HG03095 (cell line): ENCODE measurements at regions not wholly inside any gene's neighbourhood (a gene's known extent, or its start where the extent isn't known, plus 50 kb on each side); places are given as distances from the start of the nearest gene placed in this dataset.
A peak's percentile ranks its signal among the peaks of the same experiment; 100 is the strongest.

Experiments used
- ATAC-seq: cut with Tn5 transposase; IDR thresholded peaks from one replicate; pipeline ENCODE4 v1.9.1; 2021; ENCODE audit warnings: moderate library complexity; ENCODE audit not compliant: unreplicated experiment

- ATAC-seq, result no peak
These were observed 179.0 kb upstream of the ADRA1B start for GRCh38 chr5:159737263-159737662.

- no peak for ATAC-seq
These were observed 174.4 kb upstream of the ADRA1B start for GRCh38 chr5:159741829-159742322.

GRCh38 chr5:159743234-159743633 is 173.0 kb upstream of the ADRA1B start:
- ATAC-seq, result no peak

- ATAC-seq, result no peak
These were observed 169.6 kb upstream of the ADRA1B start for GRCh38 chr5:159746707-159747106.

- ATAC-seq, result no peak
These were observed 167.1 kb upstream of the ADRA1B start for GRCh38 chr5:159749146-159749545.

GRCh38 chr5:159750226-159750625 is 166.1 kb upstream of the ADRA1B start:
- no peak for ATAC-seq

GRCh38 chr5:159751459-159751858 is 164.8 kb upstream of the ADRA1B start:
- ATAC-seq, result no peak

- no peak for ATAC-seq
These were observed 163.5 kb upstream of the ADRA1B start for GRCh38 chr5:159752622-159753275.

- no peak for ATAC-seq
These were observed 158.1 kb upstream of the ADRA1B start for GRCh38 chr5:159758189-159758588.

- no peak for ATAC-seq
These were observed 156.4 kb upstream of the ADRA1B start for GRCh38 chr5:159759791-159760290.

- no peak for ATAC-seq
These were observed 153.4 kb upstream of the ADRA1B start for GRCh38 chr5:159762921-159763320.

GRCh38 chr5:159763562-159763961 is 152.7 kb upstream of the ADRA1B start:
- no peak for ATAC-seq

GRCh38 chr5:159764283-159765134 is 151.8 kb upstream of the ADRA1B start:
- ATAC-seq, result no peak

GRCh38 chr5:159765135-159765433 is 151.2 kb upstream of the ADRA1B start:
- no peak for ATAC-seq

- no peak for ATAC-seq
These were observed 150.3 kb upstream of the ADRA1B start for GRCh38 chr5:159765760-159766517.

- ATAC-seq, result no peak
These were observed 148.0 kb upstream of the ADRA1B start for GRCh38 chr5:159768243-159768642.

GRCh38 chr5:159772698-159773061 is 143.6 kb upstream of the ADRA1B start:
- no peak for ATAC-seq

GRCh38 chr5:159773062-159773924 is 143.0 kb upstream of the ADRA1B start:
- ATAC-seq, result peak; percentile 95

- no peak for ATAC-seq
These were observed 141.7 kb upstream of the ADRA1B start for GRCh38 chr5:159774476-159775031.

- no peak for ATAC-seq
These were observed 140.4 kb upstream of the ADRA1B start for GRCh38 chr5:159775890-159776289.
